ENCODE measurements at regions not wholly inside any gene's neighbourhood (a gene's known extent, or its start where the extent isn't known, plus 50 kb on each side); places are given as distances from the start of the nearest gene placed in this dataset.

DNA sequence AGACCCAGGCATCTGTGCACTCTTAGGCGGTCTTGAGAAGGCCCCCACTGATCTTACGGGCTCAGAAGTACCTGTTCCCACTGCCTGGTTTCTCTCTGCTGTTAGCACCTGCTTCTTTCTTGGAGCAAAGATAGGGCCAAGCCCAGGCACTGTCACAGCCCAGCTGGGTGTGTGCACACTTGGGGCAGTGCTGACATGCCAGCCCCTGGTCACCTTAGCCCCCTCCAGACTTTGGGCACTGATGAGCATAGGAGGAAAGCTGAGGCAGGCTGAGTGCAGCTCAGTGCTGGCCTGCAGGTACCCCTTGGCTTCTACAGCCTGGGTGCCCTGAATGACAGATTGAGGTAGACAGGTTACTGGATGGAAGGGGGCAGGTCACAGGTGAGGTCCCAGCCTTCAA, 105.7 kb upstream of the AHI1 start:
- TF ChIP-seq, protein P1, sequence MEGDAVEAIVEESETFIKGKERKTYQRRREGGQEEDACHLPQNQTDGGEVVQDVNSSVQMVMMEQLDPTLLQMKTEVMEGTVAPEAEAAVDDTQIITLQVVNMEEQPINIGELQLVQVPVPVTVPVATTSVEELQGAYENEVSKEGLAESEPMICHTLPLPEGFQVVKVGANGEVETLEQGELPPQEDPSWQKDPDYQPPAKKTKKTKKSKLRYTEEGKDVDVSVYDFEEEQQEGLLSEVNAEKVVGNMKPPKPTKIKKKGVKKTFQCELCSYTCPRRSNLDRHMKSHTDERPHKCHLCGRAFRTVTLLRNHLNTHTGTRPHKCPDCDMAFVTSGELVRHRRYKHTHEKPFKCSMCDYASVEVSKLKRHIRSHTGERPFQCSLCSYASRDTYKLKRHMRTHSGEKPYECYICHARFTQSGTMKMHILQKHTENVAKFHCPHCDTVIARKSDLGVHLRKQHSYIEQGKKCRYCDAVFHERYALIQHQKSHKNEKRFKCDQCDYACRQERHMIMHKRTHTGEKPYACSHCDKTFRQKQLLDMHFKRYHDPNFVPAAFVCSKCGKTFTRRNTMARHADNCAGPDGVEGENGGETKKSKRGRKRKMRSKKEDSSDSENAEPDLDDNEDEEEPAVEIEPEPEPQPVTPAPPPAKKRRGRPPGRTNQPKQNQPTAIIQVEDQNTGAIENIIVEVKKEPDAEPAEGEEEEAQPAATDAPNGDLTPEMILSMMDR (IDR thresholded peaks at IDR 0.05), result no peak
- no peak for TF ChIP-seq POLR2A (IDR thresholded peaks at IDR 0.05)
